Stimulated activated naive CD8-positive, alpha-beta T cell treated with anti-CD3 and anti-CD28 coated beads, Interleukin-15, Interleukin-2, amounts not matched to agents 100 ng/mL and 50 ng/mL, for 24 hours (primary cell): ENCODE measurements at regions not wholly inside any gene's neighbourhood (a gene's known extent, or its start where the extent isn't known, plus 50 kb on each side); places are given as distances from the start of the nearest gene placed in this dataset.

Source experiments
- H3K27ac Mint-ChIP-seq: one replicate; pipeline ENCODE4 v1.8.0; 2021; ENCODE audit warnings: mild to moderate bottlenecking, mixed read lengths
- H3K27me3 Mint-ChIP-seq: one replicate; pipeline ENCODE4 v1.8.0; 2021; ENCODE audit warnings: mixed read lengths
- H3K36me3 Mint-ChIP-seq: one replicate; pipeline ENCODE4 v1.8.0; 2021; ENCODE audit warnings: low read depth, mixed read lengths
- H3K4me1 Mint-ChIP-seq: one replicate; pipeline ENCODE4 v1.8.0; 2021; ENCODE audit warnings: low read depth, mixed read lengths
- H3K4me3 Mint-ChIP-seq: one replicate; pipeline ENCODE4 v1.8.0; 2021; ENCODE audit warnings: mild to moderate bottlenecking, mixed read lengths
- H3K9me3 Mint-ChIP-seq: one replicate; pipeline ENCODE4 v1.8.0; 2021; ENCODE audit warnings: mixed read lengths

DNA sequence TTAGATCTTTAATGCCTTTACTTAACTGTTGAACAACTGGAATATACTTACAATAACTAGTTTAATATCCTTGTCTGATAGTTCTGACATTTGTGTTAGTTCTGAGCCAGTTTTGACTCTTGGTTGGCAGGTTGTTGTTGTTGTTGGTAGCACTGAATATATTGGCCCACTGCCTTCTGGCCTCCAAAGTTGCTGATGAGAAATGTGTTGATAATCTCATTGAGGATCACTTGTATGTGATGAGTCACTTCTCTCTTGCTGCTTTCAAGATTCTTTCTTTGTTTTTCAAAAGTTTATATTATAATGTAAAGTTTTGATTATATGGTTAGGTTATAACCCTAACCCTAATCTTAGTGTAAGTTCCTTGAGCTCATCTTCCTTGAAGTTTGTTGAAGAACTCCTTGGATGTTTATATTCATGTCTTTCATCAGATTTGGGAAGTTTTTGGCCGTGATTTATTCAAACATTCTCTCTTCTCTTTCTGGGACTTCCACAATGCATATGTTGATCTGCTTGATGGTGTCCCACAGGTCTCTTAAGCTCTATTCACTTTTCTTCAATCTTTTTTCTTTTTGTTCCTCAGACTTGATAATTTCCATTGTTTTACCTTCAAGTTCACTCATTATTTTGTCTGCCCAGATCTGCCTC is 149.7 kb downstream of the FGF18 start:
- peaks cover 25% of the 10 kb centered on the region for H3K27me3 Mint-ChIP-seq
- H3K27ac Mint-ChIP-seq: no peak overlapping the region
- H3K4me3 Mint-ChIP-seq: no peak overlapping the region
- H3K9me3 Mint-ChIP-seq: peaks cover 36% of the 10 kb centered on the region
- H3K36me3 Mint-ChIP-seq: peaks cover 5% of the 10 kb centered on the region
- no peaks in the 10 kb centered on the region for H3K4me1 Mint-ChIP-seq

DNA sequence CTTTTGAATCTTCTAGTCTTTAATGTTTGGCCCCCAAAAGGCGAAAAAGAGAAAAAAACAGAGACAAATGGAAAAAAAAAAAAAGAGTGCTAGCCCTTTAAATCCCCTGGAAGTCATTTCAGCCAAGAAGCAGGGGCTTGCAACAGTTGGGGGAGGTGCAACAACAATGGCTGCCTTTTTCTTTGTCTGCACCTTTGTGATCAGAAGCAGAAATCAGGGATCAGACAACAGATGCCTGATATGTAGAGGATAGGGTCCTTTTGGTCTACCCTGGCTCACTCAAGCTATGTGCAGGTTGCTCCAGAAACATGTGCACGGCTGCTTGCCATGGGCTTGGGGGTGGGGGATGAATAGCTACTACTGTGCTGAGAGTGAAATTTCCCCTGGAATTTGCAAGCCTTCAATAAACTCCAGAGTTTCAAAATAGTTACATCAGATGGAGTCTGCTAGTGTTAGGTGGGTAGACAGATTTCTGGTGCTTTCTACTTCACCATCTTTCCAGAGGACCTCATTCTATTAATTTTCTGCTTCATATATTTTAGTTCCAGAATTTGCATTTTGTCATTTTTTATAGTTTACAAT is 150.9 kb downstream of the FGF18 start:
- no peaks in the 10 kb centered on the region for H3K4me1 Mint-ChIP-seq
- peaks cover 35% of the 10 kb centered on the region for H3K9me3 Mint-ChIP-seq
- peaks cover 5% of the 10 kb centered on the region for H3K36me3 Mint-ChIP-seq
- no peak overlapping the region for H3K27ac Mint-ChIP-seq
- H3K27me3 Mint-ChIP-seq: peaks cover 30% of the 10 kb centered on the region
- H3K4me3 Mint-ChIP-seq: no peak overlapping the region

DNA sequence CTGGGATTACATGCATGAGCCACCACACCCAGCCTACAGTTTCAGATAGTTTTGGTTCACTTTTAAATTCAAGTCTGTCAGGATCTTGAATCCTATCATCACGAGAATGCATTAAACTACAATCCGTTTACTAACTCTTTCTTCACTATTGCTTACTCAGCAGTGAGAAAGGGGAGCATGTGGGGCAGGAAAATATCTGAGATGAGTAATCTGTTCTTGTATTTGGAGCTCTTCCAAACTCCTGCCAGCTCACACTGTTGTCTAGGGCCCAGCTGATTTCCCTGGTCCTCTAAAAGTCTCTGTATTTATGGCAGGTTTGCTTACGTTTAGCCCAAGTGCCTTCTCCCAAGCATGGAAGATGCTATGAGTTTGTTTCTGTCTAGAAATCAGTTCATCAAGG is 152.2 kb downstream of the FGF18 start:
- H3K36me3 Mint-ChIP-seq: peaks cover 5% of the 10 kb centered on the region
- no peaks in the 10 kb centered on the region for H3K4me1 Mint-ChIP-seq

DNA sequence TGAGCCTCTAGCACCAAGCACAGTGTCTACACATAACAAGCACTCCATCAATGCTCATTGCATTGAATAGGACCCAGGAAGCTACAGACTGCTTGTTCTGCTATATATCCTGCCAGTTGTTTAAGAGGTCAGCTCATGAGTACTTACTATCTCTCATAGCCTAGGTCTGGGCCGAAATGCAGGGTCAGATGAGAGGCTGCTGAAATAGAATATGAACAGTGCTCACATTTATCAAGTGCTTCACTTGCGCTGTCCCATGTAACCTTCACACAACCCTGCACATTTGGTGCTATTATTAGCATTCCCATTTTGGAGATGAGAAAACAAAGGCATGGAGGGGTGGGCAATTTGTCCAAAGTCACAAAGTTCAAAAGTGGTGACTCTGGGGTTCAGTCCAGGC is 153.6 kb downstream of the FGF18 start:
- Mint-ChIP-seq H3K27ac (no peak overlapping the region), H3K36me3 (no peaks in the 10 kb centered on the region), H3K9me3 (peaks cover 31% of the 10 kb centered on the region), H3K27me3 (peaks cover 30% of the 10 kb centered on the region), H3K4me3 (no peak overlapping the region), H3K4me1 (no peaks in the 10 kb centered on the region)

More for the DNA sequence above, 152.2 kb downstream of the FGF18 start:
- peaks cover 40% of the 10 kb centered on the region for H3K9me3 Mint-ChIP-seq
- no peak overlapping the region for H3K4me3 Mint-ChIP-seq
- H3K27ac Mint-ChIP-seq: no peak overlapping the region
- H3K27me3 Mint-ChIP-seq: peaks cover 34% of the 10 kb centered on the region

DNA sequence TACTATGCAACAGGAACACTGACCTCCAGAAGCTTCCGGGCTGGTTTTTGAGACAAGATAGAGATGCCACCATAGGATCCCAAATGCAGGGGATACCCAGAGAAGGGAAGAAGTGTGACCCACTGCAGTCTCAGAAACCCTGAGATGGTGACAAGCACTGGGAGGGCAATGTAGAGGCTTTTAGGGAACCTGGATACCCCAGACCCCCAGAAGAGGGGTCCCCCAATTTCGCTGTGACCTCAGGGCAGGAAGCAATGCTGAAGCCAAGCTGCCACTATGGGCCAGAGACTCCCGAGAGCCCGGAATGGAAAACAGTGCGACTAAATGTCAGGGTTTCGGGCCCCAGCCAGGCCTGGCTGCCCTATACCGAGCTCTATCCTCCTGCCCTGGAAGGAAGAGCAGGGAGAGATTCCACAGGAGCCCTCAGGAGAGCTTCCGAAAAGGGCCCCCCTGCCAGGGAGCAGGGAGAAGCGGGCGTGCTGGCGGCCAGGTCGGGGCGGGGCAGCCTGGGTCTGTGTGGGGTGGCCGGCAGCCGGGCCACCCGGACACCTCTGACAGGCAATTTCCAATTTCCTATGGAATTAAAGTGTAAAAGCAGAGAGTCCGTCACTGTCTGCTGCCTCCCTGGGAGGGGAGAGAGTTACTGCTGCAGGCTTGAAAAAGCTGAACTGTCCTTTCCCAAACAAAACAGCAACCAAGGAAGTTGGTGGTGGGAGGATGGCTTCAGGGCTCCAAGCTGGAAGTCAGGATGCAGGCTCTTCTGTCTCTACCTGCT is 154.2 kb downstream of the FGF18 start:
- H3K4me1 Mint-ChIP-seq: no peaks in the 10 kb centered on the region
- H3K4me3 Mint-ChIP-seq: no peak overlapping the region
- H3K27me3 Mint-ChIP-seq: peaks cover 30% of the 10 kb centered on the region
- H3K36me3 Mint-ChIP-seq: no peaks in the 10 kb centered on the region
- H3K27ac Mint-ChIP-seq: no peak overlapping the region
- peaks cover 25% of the 10 kb centered on the region for H3K9me3 Mint-ChIP-seq

DNA sequence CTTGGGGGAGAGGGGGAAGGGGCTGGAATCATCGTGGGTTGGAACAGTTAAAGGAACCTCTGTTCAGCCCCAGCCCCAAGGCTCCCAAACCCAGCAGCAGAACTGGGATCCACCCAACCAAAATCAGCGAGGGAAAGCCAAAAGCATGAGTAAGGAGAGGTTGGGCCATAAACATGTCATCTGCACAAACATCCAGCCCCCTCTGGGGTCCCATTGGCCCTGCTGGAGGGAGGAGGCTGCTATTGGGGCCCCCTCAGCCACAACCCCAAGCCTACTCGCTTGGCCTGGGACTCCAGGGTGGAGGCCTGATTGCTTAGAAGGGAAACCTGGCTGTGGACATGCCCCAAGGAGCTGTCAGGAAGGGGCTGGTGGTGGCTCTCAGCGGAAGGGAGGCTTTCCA is 154.9 kb downstream of the FGF18 start:
- no peak overlapping the region for H3K27ac Mint-ChIP-seq
- no peaks in the 10 kb centered on the region for H3K4me1 Mint-ChIP-seq
- peaks cover 29% of the 10 kb centered on the region for H3K27me3 Mint-ChIP-seq
- no peak overlapping the region for H3K4me3 Mint-ChIP-seq
- H3K9me3 Mint-ChIP-seq: peaks cover 20% of the 10 kb centered on the region
- no peaks in the 10 kb centered on the region for H3K36me3 Mint-ChIP-seq

DNA sequence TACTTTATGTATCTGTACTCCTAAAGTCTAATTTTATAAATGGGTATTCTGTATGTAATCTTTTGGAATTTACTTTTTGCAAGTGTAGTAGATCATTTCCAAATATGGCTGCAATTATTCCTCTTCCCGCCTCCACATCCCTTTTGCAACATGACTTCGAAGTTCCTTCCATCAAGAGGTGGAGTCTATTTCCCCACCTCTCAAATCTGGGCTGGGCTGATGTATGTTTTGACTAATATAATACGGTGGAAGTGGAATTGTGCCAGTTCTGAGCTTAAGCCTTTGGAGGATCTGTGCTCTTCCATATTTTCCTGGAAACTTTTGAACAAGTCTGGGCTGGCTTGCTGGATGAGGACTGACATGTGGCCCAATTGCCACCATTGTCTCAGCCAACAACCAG is 155.9 kb downstream of the FGF18 start:
- Mint-ChIP-seq H3K27me3 (peaks cover 20% of the 10 kb centered on the region), H3K9me3 (peaks cover 13% of the 10 kb centered on the region), H3K27ac (no peak overlapping the region), H3K4me3 (no peak overlapping the region), H3K36me3 (no peaks in the 10 kb centered on the region), H3K4me1 (no peaks in the 10 kb centered on the region)

DNA sequence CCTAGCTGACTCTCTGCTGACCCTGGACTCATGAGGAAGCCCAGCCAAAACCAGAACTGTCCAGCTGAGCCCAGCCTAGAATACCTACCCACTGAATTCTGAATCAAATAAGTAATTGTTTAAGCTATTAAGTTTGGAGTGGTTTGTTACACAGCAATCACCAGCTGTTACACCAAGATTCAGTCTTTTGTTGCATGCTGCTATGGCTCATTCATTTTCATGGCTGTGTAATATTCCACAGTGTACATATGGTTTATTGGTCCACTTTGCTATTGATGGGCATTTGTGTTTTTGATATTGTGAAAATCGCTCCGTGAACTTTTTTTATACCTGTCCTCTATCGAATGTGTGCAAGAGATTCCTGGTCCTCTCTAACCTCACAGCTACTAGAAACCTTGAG is 156.4 kb downstream of the FGF18 start:
- Mint-ChIP-seq H3K4me3 (no peak overlapping the region), H3K36me3 (no peaks in the 10 kb centered on the region), H3K27ac (no peak overlapping the region), H3K4me1 (no peaks in the 10 kb centered on the region), H3K27me3 (peaks cover 20% of the 10 kb centered on the region), H3K9me3 (peaks cover 13% of the 10 kb centered on the region)

DNA sequence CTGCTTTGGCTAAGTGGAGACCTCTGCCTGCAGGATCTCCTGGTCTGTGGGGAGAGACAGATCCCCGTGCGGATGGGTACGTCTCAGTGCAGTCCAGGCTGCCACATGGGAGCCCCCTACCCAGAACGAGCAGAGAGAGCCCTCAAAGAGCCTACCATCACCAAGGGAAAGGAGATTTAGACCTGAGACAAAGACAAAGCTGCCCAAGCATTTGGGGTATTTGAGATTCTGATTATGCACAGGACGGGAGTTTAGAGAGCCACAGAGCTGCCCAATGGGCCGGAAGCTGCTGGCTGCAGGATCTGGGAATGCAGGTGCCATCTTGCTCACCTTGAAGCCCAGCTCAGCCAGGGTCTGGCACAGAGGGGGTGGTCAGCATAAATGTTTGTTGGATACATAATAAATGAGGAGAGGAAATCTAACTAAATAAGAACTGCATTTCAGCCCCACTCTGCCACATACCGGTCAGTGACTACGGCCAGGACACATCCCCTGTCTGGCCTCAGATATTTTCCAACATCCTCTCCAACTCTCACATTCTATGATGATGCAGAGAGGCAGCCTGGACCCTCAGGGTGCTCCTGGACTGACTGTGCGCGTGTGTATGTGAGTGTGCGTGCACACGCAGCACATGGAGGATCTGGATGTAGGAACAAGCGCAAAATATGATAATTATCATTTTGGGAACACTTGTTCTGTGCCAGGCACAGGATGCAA is 157.8 kb downstream of the FGF18 start:
- no peaks in the 10 kb centered on the region for H3K36me3 Mint-ChIP-seq
- H3K27ac Mint-ChIP-seq: no peak overlapping the region
- peaks cover 5% of the 10 kb centered on the region for H3K9me3 Mint-ChIP-seq
- H3K4me1 Mint-ChIP-seq: no peaks in the 10 kb centered on the region
- no peak overlapping the region for H3K4me3 Mint-ChIP-seq
- H3K27me3 Mint-ChIP-seq: peaks cover 20% of the 10 kb centered on the region

DNA sequence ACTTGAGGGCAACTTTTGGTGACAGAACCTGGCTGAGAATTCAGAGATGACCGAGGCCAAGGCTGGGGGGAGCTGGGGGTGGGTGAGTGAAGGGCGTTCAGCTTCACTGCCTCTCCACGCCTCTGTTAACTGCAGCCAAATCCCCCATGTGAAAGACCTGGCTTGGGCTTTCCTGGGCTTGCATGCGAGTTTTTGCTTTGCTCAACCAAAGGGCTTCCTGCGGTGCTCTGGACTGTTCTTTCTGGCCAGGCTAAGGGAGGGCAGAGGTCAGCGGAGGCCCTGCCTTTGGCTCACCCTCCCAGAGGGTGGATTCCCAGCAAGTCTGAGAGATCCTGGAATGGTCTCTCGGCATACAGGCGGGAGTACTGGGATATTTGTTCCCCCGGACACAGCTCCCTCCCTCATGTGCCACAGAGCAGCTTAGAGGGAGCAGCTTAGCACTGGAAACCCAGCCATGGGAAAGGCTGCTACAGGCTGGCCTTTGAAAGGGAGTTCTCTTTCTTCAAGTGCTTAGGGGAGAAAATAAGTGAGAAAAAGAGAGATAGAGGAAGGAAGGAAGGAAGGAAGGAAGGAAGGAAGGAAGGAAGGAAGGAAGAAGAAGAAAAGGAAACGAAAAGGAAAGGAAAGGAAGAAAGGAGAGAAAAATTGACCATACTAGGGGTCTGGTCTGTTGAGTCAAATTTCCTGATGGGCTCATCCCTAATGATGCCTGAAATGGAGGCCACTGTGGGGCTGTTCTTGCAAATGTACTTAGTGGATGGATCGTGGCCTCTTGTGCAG is 158.8 kb downstream of the FGF18 start:
- Mint-ChIP-seq H3K9me3 (peaks cover 5% of the 10 kb centered on the region), H3K27me3 (peaks cover 25% of the 10 kb centered on the region), H3K4me1 (no peaks in the 10 kb centered on the region), H3K4me3 (no peak overlapping the region), H3K27ac (no peak overlapping the region), H3K36me3 (no peaks in the 10 kb centered on the region)

DNA sequence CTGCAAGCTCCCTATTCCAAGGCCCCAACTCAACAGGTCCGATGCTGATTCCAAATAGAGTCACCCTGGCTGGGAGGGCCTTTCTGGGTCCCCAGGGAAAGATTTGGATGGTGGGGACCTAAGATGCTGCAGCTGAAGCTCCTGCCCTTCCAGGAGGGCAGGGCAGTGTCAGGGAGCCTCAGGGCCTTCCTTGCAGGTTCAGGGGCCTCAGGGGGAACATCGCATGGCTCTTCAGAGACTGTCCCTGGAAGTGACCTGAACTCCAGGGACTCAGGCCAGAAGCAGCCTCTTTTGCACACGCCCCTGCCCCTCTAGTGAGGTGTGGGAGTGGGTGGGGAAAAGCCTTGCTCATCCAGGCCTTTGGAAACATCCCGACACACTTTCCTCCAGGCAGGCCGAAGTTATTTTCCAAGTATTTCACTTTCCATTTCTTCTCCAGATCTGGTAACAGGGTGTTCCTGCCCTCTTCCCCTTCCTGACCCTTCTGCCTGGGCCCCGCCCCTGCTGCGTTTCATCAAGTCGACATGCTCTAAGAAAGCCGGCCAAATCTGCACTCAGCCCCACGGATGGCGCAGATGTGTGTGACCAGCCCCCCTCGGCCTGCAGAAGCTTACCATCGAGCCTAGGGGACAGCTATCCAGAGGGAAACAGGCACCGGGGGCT is 159.5 kb downstream of the FGF18 start:
- Mint-ChIP-seq H3K27ac (no peak overlapping the region), H3K9me3 (peaks cover 5% of the 10 kb centered on the region), H3K36me3 (no peaks in the 10 kb centered on the region), H3K27me3 (peaks cover 32% of the 10 kb centered on the region), H3K4me3 (no peak overlapping the region), H3K4me1 (no peaks in the 10 kb centered on the region)

DNA sequence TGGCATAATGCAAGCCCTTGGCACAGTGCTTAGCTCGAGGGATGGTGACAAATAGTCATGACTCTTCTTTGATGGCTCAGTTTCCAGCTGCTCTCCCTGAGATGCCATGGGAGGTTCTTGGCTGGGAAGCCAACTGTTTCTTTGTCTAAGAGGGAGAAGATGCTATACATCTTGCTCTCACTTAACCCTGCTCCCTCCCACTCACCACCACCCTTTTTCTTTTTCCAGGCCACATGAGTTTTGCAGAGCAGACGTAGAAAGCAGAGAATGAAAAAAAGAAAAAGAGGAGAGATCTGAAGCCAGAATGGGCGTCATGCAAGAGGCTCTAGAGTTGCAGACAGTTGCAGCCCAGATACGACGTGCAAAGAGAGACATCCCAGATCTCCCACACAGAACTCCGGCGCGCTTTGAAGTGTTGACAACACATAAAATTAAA is 160.5 kb downstream of the FGF18 start:
- H3K36me3 Mint-ChIP-seq: no peaks in the 10 kb centered on the region
- peaks cover 5% of the 10 kb centered on the region for H3K9me3 Mint-ChIP-seq
- H3K27ac Mint-ChIP-seq: no peak overlapping the region
- no peak overlapping the region for H3K4me3 Mint-ChIP-seq
- H3K27me3 Mint-ChIP-seq: peaks cover 35% of the 10 kb centered on the region
- no peaks in the 10 kb centered on the region for H3K4me1 Mint-ChIP-seq

DNA sequence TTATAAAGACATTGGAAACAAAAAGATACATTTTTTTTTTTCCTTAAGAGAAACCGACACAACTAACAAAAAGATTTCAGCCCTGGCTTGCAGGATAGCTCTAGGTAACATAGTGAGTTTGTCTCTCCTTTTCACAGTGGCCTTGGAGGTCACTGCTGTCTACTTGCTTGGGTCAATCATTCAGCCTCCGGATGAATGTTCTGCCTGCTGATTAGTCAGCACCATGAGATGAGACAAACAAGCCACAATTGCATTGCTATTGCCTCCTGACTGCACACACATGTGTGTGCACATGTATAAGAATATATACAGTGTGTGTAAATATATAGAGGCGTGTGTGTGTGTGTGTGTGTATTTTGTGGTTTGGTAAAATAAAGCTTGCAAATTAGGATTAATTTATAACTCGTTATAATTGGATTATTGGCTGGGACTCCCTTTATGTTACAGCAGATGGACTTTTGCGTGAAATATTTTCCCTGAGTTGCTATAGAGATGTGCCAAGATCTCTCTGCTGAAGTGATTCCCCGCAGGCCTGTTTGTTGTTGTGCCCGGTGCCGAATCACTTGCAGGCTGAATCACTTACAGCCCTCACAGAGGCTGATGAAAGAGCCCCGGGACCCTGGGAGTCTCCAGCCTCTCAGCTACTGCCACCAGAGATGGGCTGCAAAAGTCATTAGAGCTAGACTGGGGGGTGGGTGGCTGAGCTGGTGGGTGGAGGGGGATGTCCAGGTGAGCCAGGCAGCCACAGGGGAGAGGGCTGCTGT is 161.2 kb downstream of the FGF18 start:
- H3K36me3 Mint-ChIP-seq: no peaks in the 10 kb centered on the region
- peaks cover 32% of the 10 kb centered on the region for H3K27me3 Mint-ChIP-seq

More for the DNA sequence above, 161.2 kb downstream of the FGF18 start:
- Mint-ChIP-seq H3K27ac (no peak overlapping the region), H3K4me3 (no peak overlapping the region), H3K4me1 (no peaks in the 10 kb centered on the region), H3K9me3 (peaks cover 5% of the 10 kb centered on the region)
